GM21367 (cell line): ENCODE measurements at regions not wholly inside any gene's neighbourhood (a gene's known extent, or its start where the extent isn't known, plus 50 kb on each side); places are given as distances from the start of the nearest gene placed in this dataset.
"Not testable (repeated sequence)": the region's sequence is repeated elsewhere in the genome, so short reads cannot be mapped to it uniquely, and the experiment has no call there.

Experiments
- ATAC-seq: cut with Tn5 transposase; IDR thresholded peaks from one replicate; pipeline ENCODE4 v1.9.1; 2021; ENCODE audit not compliant: unreplicated experiment

- ATAC-seq: no peak
Measured at GRCh38 chr16:88128556-88128955, 177.3 kb downstream of the BANP start.

GRCh38 chr16:88129133-88129532, 177.9 kb downstream of the BANP start:
- ATAC-seq: not testable (repeated sequence)

DNA sequence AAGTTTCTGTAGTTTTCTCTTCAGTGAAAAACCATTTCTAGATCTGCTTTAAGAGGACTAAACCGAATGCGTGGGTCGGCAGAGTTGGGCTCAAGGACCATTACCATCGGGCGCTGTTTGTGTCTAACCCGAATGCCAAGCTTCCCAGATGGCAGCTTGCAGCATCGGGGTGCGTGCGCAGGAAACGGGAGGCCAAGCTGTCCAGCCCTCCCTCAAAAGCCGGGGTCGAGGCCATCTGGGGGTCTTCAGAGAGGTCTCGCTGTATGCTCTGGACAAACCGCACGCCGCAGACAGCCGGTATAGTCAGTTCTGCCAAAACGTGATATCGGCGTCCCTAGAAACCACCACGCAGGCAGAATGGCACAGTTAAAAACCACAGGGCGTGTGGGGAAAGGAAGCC, 178.8 kb downstream of the BANP start:
- ATAC-seq: no peak

- ATAC-seq: no peak
Measured at GRCh38 chr16:88130681-88131080, 179.4 kb downstream of the BANP start.

DNA sequence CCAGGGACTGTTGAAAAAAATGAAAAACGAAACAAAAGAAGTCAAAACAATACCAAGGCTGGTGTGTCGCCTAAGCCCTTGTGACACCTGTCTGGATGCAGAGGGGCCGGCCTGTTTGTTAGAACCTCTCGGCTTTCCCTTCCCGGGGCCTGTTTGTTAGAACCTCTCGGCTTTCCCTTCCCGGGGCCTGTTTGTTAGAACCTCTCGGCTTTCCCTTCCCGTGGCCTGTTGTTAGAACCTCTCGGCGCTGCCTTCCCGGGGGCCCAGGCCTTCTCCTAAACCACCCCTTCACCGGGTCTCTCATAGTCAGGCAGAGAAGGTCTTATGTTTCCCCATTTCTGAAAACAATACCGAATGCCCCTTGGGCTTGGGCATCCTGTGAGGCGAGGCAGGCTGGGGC, 180.0 kb downstream of the BANP start:
- ATAC-seq: no peak

DNA sequence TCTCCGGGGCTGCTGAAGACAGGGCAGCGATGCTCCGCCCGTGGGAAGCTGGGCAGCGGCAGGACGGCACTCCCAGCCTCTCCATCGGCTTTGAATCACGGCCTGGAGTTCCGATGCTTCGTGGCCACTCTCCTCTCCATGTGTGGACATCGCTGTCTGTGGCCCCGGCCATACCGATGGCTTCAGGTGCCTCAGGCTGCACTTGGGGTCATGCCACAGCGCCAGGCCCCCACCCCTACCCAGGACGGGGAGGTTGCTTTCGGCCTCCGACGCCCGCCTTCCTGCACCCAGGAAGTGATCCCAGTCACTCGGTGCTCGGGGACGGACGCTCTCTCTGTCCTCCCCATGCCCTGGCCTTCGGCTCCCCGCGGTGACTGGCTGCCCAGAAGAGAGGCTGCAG, 180.7 kb downstream of the BANP start:
- ATAC-seq: no peak

GRCh38 chr16:88132836-88133506, 181.7 kb downstream of the BANP start:
- no peak for ATAC-seq

DNA sequence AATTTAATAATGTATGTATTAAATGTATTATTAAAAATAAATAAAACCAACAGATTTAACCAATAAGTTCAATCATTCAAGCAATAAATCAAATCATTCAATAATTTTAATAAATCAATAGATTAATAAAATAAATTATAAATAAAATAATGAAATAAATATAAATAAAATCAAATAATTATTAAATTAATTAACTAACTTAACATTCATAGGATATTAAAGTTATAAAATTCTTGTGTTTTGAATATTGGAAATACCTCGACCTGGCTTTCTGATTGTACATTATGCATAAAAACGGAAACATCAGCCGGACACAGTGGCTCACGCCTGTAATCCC, 182.2 kb downstream of the BANP start:
- no peak for ATAC-seq

GRCh38 chr16:88134172-88134898, 183.1 kb downstream of the BANP start:
- not testable (repeated sequence) for ATAC-seq

- not testable (repeated sequence) for ATAC-seq
Measured at GRCh38 chr16:88134899-88135682, 183.9 kb downstream of the BANP start.

- ATAC-seq: not testable (repeated sequence)
Measured at GRCh38 chr16:88136211-88136713, 185.0 kb downstream of the BANP start.

- not testable (repeated sequence) for ATAC-seq
Measured at GRCh38 chr16:88136939-88137338, 185.7 kb downstream of the BANP start.

GRCh38 chr16:88139141-88139540, 187.9 kb downstream of the BANP start:
- ATAC-seq: not testable (repeated sequence)

DNA sequence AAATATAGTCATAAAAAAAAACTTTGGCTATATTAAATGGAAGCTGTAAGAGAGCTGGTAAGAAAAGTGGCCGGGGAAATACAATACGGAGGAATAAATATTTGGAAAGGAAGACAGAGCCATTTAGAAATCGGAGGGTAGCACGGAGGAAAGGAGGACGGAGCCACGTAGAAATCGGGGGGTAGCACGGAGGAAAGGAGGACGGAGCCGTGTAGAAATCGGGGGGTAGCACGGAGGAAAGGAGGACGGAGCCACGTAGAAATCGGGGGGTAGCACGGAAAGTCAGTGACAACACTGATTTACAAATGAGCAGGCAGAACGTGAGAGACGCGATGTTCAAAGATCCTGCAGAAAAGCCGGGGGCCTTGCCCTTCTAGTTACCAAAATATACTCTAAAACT, 189.0 kb downstream of the BANP start:
- not testable (repeated sequence) for ATAC-seq

- no peak for ATAC-seq
Measured at GRCh38 chr16:88141580-88141979, 190.3 kb downstream of the BANP start.

GRCh38 chr16:88142056-88142935, 191.1 kb downstream of the BANP start:
- not testable (repeated sequence) for ATAC-seq

GRCh38 chr16:88143122-88144027, 192.1 kb downstream of the BANP start:
- not testable (repeated sequence) for ATAC-seq

GRCh38 chr16:88144028-88144511, 192.8 kb downstream of the BANP start:
- ATAC-seq: no peak

DNA sequence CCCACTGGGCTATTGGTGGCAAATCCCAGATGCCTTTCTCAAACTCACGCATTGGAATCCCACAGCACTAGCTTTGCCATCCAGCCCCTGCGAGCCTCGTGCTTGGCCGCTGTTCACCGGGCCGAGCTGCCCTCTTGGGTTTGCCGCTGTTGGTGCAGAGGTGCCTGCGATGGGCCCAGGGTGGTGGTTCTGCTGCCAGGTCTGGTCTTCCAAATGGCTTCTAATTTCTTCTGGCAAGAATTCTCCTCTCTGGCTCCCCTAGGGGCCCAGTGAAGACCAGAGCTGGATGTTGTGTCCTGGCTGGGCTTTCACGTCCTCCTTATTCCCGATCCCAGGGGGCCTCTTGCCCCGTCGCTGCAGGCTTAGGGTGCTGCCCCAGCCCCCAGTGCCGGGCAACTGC, 194.1 kb downstream of the BANP start:
- ATAC-seq: not testable (repeated sequence)
